Neural progenitor cell (in vitro differentiated cells): ENCODE measurements at regions not wholly inside any gene's neighbourhood (a gene's known extent, or its start where the extent isn't known, plus 50 kb on each side); places are given as distances from the start of the nearest gene placed in this dataset.

Experiments
- DNase-seq: peaks from one replicate; pipeline ENCODE4 v3.0.0-alpha.2; 2016; ENCODE audit warnings: low spot score
- H2AFZ ChIP-seq: fragments of 200-600 bp; sonication (generic); replicated peaks from 2 replicates; pipeline ENCODE4 v1.6.1; 2016; ENCODE audit warnings: antibody characterized with exemption
- H3F3A ChIP-seq: fragments of 200-600 bp; sonication (generic); 2 replicates; pipeline ENCODE4 v1.6.1; 2016; ENCODE audit warnings: antibody characterized with exemption, low read depth
- H3K27ac ChIP-seq: fragments of 200-600 bp; sonication (generic); 2 replicates; pipeline ENCODE4 v1.5.1; 2016; ENCODE audit warnings: mild to moderate bottlenecking
- H3K27me3 ChIP-seq: fragments of 200-600 bp; sonication (generic); 2 replicates; pipeline ENCODE4 v1.6.1; 2016; ENCODE audit warnings: mild to moderate bottlenecking, moderate library complexity
- H3K36me3 ChIP-seq: fragments of 200-600 bp; sonication (generic); 2 replicates; pipeline ENCODE4 v1.5.1; 2016
- H3K4me1 ChIP-seq: fragments of 200-600 bp; sonication (generic); 2 replicates; pipeline ENCODE4 v1.6.1; 2016; ENCODE audit warnings: mixed run types
- H3K4me2 ChIP-seq: fragments of 200-600 bp; sonication (generic); 2 replicates; pipeline ENCODE4 v1.6.1; 2016
- H3K4me3 ChIP-seq: fragments of 200-600 bp; sonication (generic); 2 replicates; pipeline ENCODE4 v1.5.1; 2016
- H3K79me2 ChIP-seq: fragments of 200-600 bp; sonication (generic); 2 replicates; pipeline ENCODE4 v1.6.1; 2016; ENCODE audit warnings: low read depth
- H3K9ac ChIP-seq: fragments of 200-600 bp; sonication (generic); 2 replicates; pipeline ENCODE4 v1.6.1; 2016
- H3K9me3 ChIP-seq: fragments of 200-600 bp; sonication (generic); 2 replicates; pipeline ENCODE4 v1.5.1; 2016; ENCODE audit warnings: low read depth
- H4K20me1 ChIP-seq: fragments of 200-600 bp; sonication (generic); 2 replicates; pipeline ENCODE4 v1.6.1; 2016; ENCODE audit warnings: low read depth
- H3K27ac Mint-ChIP-seq: 3 replicates; pipeline ENCODE4 v1.8.0; 2021; ENCODE audit warnings: mixed read lengths
- H3K27me3 Mint-ChIP-seq: 2 replicates; pipeline ENCODE4 v1.8.0; 2022; ENCODE audit warnings: low read depth, mild to moderate bottlenecking, inconsistent platforms, moderate library complexity, mixed read lengths; ENCODE audit not compliant: insufficient read depth
- H3K36me3 Mint-ChIP-seq: 3 replicates; pipeline ENCODE4 v1.8.0; 2021; ENCODE audit warnings: mixed read lengths
- H3K4me1 Mint-ChIP-seq: 3 replicates; pipeline ENCODE4 v1.8.0; 2021; ENCODE audit warnings: mixed read lengths
- H3K4me3 Mint-ChIP-seq: 3 replicates; pipeline ENCODE4 v1.8.0; 2021; ENCODE audit warnings: mild to moderate bottlenecking, moderate library complexity, mixed read lengths
- H3K9me3 Mint-ChIP-seq: 3 replicates; pipeline ENCODE4 v1.8.0; 2020; ENCODE audit warnings: mixed read lengths
- CTCF ChIP-seq: fragments of 200-600 bp; sonication (generic); IDR thresholded peaks from 2 replicates; pipeline ENCODE4 v1.5.1; 2017; ENCODE audit warnings: antibody characterized with exemption, mild to moderate bottlenecking
- EZH2 ChIP-seq: fragments of 200-600 bp; sonication (generic); IDR thresholded peaks from 2 replicates; pipeline ENCODE4 v1.6.1; 2017; ENCODE audit warnings: antibody characterized with exemption, mild to moderate bottlenecking, moderate library complexity
- EZH2phosphoT487 ChIP-seq: fragments of 200-600 bp; sonication (generic); IDR thresholded peaks from 2 replicates; pipeline ENCODE4 v1.6.1; 2017; ENCODE audit warnings: antibody characterized with exemption

DNA sequence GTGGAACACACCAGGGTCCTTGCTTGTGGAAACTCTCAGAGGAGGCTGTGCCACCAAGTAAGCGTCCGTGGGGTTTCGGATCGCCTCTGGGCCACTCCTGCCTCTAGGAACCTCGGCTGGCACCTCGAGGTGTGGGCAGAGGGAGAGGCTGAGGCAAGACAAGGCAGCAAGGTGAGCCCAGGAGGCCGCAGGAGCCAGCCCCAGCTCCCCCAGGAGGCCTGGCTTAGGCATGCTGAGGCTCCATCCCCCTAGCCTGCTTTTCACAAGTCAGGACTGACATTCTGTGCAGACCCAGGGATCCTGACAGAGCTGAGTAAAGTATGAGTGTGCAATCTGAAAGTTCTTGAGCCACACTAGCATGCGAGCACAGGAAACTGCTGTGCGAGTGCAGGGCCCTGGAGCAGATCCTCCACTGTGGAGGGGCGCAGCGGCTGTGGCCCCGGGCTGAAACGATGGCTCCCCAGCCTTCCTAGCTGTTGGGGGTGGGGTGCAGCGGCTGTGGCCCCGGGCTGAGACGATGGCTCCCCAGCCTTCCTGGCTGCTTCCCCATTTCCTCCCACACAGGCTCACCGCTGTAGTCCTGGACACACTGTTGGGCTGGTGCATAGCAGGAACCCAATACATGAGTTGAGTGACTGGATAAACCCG is 75.2 kb upstream of the CD93 start:
- H3K9me3 Mint-ChIP-seq: no peaks in the 10 kb centered on the region
- no peak overlapping the region for H3K9ac ChIP-seq
- H3K27ac ChIP-seq: no peak overlapping the region
- H3K4me1 ChIP-seq: peaks cover 20% of the 10 kb centered on the region
- H3K4me1 Mint-ChIP-seq: peaks cover 7% of the 10 kb centered on the region
- no peak overlapping the region for H3K4me2 ChIP-seq
- H2AFZ ChIP-seq: no peak overlapping the region
- H3K4me3 ChIP-seq: no peak overlapping the region
- no peak overlapping the region for H3K27ac Mint-ChIP-seq
- DNase-seq: no peak
- H3F3A ChIP-seq: peaks cover 3% of the 10 kb centered on the region
- no peaks in the 10 kb centered on the region for H3K9me3 ChIP-seq
- no peaks in the 10 kb centered on the region for H4K20me1 ChIP-seq
- H3K36me3 Mint-ChIP-seq: no peaks in the 10 kb centered on the region
- TF ChIP-seq EZH2 (no peak), CTCF (no peak), EZH2phosphoT487 (no peak)
- H3K79me2 ChIP-seq: no peaks in the 10 kb centered on the region
- H3K27me3 ChIP-seq: no peaks in the 10 kb centered on the region
- peaks cover 3% of the 10 kb centered on the region for H3K27me3 Mint-ChIP-seq
- no peaks in the 10 kb centered on the region for H3K36me3 ChIP-seq
- no peak overlapping the region for H3K4me3 Mint-ChIP-seq

DNA sequence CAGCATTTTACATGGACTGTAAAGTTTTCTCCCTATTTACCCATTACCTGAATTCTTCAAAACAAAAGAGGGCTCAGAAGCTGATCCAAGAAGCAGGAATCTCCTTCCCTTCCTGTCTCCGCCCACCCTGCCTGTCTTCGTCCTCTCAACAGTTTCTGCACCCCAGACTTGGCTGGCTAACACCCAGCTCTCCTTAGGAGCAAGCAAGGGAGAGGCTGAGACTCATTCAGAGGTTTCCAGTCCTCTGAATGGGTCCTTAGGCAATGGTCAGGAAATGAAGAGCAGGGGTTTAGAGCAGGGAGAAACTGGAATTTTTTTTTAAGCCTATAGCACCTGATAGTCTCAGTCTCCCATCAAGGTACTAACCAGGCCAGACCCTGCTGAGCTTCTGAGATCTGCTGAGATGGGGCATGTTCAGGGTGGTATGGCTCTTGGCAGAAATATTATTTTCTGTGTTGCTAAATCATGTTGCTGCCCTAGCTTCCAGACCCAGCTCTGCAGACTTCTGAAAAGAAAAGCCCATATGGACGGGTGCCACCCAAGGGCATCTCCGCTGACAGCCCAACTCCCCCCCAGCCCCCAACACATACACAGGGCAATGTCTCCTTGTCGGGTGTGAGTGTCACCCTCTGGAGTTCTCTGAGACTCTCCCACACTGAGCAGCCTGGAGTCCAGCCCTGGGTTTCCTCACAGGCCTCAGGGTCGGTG is 74.6 kb upstream of the CD93 start:
- H3K27me3 ChIP-seq: no peaks in the 10 kb centered on the region
- peak; percentile 42 for DNase-seq
- no peak overlapping the region for H3K27ac ChIP-seq
- H3K4me1 Mint-ChIP-seq: peaks cover 7% of the 10 kb centered on the region
- no peaks in the 10 kb centered on the region for H3K9me3 Mint-ChIP-seq
- H3K79me2 ChIP-seq: no peaks in the 10 kb centered on the region
- H2AFZ ChIP-seq: no peak overlapping the region
- peak overlapping the region; percentile 52 for H3K4me2 ChIP-seq
- no peak overlapping the region for H3K27ac Mint-ChIP-seq
- H3K9me3 ChIP-seq: no peaks in the 10 kb centered on the region
- peaks cover 3% of the 10 kb centered on the region for H3K27me3 Mint-ChIP-seq
- no peaks in the 10 kb centered on the region for H3K36me3 Mint-ChIP-seq
- H3K4me3 Mint-ChIP-seq: no peak overlapping the region
- TF ChIP-seq EZH2: no peak
- peaks cover 20% of the 10 kb centered on the region for H3K4me1 ChIP-seq
- no peak overlapping the region for H3K9ac ChIP-seq
- H3K4me3 ChIP-seq: no peak overlapping the region
- peaks cover 3% of the 10 kb centered on the region for H3F3A ChIP-seq
- H4K20me1 ChIP-seq: no peaks in the 10 kb centered on the region
- no peaks in the 10 kb centered on the region for H3K36me3 ChIP-seq

DNA sequence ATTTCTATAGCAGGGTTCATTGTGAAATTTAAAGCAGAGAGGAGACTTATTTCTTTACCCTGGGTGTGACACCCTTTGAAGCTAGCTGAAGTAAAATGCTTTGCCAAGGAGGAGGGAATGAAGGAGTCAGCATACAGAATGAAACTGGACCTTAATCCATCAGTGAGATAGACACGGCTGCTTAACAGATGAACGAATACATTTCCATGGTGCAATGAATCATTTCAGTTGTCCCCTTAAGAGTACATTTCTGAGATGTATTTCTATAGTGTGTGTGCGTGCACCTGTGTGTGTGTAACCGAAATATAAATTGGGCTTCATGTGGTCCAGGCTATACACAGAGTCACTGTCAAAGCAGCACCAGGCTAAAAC is 73.8 kb upstream of the CD93 start:
- H3K27ac Mint-ChIP-seq: no peak overlapping the region
- peaks cover 3% of the 10 kb centered on the region for H3F3A ChIP-seq
- no peaks in the 10 kb centered on the region for H3K36me3 ChIP-seq
- no peaks in the 10 kb centered on the region for H3K79me2 ChIP-seq
- no peak overlapping the region for H3K4me3 ChIP-seq
- TF ChIP-seq EZH2phosphoT487 (no peak), CTCF (no peak)
- no peak overlapping the region for H3K27ac ChIP-seq
- H3K4me3 Mint-ChIP-seq: no peak overlapping the region
- no peaks in the 10 kb centered on the region for H3K27me3 ChIP-seq
- no peaks in the 10 kb centered on the region for H3K9me3 ChIP-seq
- H3K4me1 ChIP-seq: peaks cover 18% of the 10 kb centered on the region
- no peaks in the 10 kb centered on the region for H4K20me1 ChIP-seq
- no peaks in the 10 kb centered on the region for H3K9me3 Mint-ChIP-seq
- H3K36me3 Mint-ChIP-seq: no peaks in the 10 kb centered on the region
- peak overlapping the region; percentile 52 for H3K4me2 ChIP-seq
- H3K9ac ChIP-seq: no peak overlapping the region
- no peaks in the 10 kb centered on the region for H3K27me3 Mint-ChIP-seq
- H3K4me1 Mint-ChIP-seq: peaks cover 7% of the 10 kb centered on the region
- H2AFZ ChIP-seq: no peak overlapping the region
- no peak for DNase-seq
